T-helper 22 cell (primary cell): ENCODE measurements at regions not wholly inside any gene's neighbourhood (a gene's known extent, or its start where the extent isn't known, plus 50 kb on each side); places are given as distances from the start of the nearest gene placed in this dataset.

Experiments
- DNase-seq: peaks from one replicate; pipeline ENCODE4 v3.0.0-alpha.2; 2020; ENCODE audit warnings: low read depth

- DNase-seq: no peak
Observed at GRCh38 chr2:145495590-145495989, 975.7 kb upstream of the ZEB2 start.

GRCh38 chr2:145494441-145494840 lies 974.5 kb upstream of the ZEB2 start:
- DNase-seq: no peak

GRCh38 chr2:145488571-145488970 lies 968.7 kb upstream of the ZEB2 start:
- no peak for DNase-seq

- no peak for DNase-seq
Observed at GRCh38 chr2:145484448-145485097, 964.7 kb upstream of the ZEB2 start.

GRCh38 chr2:145483854-145484253 lies 963.9 kb upstream of the ZEB2 start:
- no peak for DNase-seq

GRCh38 chr2:145481334-145481922 lies 961.5 kb upstream of the ZEB2 start:
- DNase-seq: no peak

- DNase-seq: no peak
Observed at GRCh38 chr2:145464866-145465265, 944.9 kb upstream of the ZEB2 start.

- no peak for DNase-seq
Observed at GRCh38 chr2:145460112-145460511, 940.2 kb upstream of the ZEB2 start.

- no peak for DNase-seq
Observed at GRCh38 chr2:145431181-145431951, 911.4 kb upstream of the ZEB2 start.

GRCh38 chr2:145423809-145424208 lies 903.9 kb upstream of the ZEB2 start:
- DNase-seq: no peak

GRCh38 chr2:145422576-145422975 lies 902.7 kb upstream of the ZEB2 start:
- no peak for DNase-seq

- DNase-seq: no peak
Observed at GRCh38 chr2:145421841-145422240, 901.9 kb upstream of the ZEB2 start.

- no peak for DNase-seq
Observed at GRCh38 chr2:145416640-145417039, 896.7 kb upstream of the ZEB2 start.

GRCh38 chr2:145415151-145415550 lies 895.2 kb upstream of the ZEB2 start:
- DNase-seq: no peak

GRCh38 chr2:145413261-145414030 lies 893.5 kb upstream of the ZEB2 start:
- no peak for DNase-seq

GRCh38 chr2:145412155-145412554 lies 892.2 kb upstream of the ZEB2 start:
- no peak for DNase-seq

GRCh38 chr2:145411493-145411892 lies 891.6 kb upstream of the ZEB2 start:
- no peak for DNase-seq

GRCh38 chr2:145410086-145410485 lies 890.2 kb upstream of the ZEB2 start:
- DNase-seq: no peak

GRCh38 chr2:145408980-145409379 lies 889.1 kb upstream of the ZEB2 start:
- no peak for DNase-seq

- no peak for DNase-seq
Observed at GRCh38 chr2:145404690-145405089, 884.8 kb upstream of the ZEB2 start.

- no peak for DNase-seq
Observed at GRCh38 chr2:145402706-145403277, 882.9 kb upstream of the ZEB2 start.

- no peak for DNase-seq
Observed at GRCh38 chr2:145399131-145399530, 879.2 kb upstream of the ZEB2 start.
